A549 (cell line): ENCODE measurements at regions not wholly inside any gene's neighbourhood (a gene's known extent, or its start where the extent isn't known, plus 50 kb on each side); places are given as distances from the start of the nearest gene placed in this dataset.
A peak's percentile ranks its signal among the peaks of the same experiment; 100 is the strongest.

Source experiments
- ATAC-seq, 2 experiments: fragments of 200-7000 bp in 1 of 2; fragments of >200 bp in 1 of 2; cut with Nextera tagmentation in 1 of 2; cut with Tn5 transposase in 1 of 2; 3 replicates each; pipeline versions ENCODE4 v1.8.0 to v1.9.1; 2018 to 2020; ENCODE audit warnings: mild to moderate bottlenecking in 1 of 2, moderate library complexity in 1 of 2
- CTCF ChIA-PET: fragments of 300-600 bp; sonication (Branson Sonifier 250); formaldehyde crosslinking; extraction: SDS; loops from one replicate; lab custom pipeline; 2021; ENCODE audit warnings: antibody characterized with exemption, inconsistent platforms; lab: Yijun Ruan, JAX
- POLR2A ChIA-PET: fragments of 350-600 bp; formaldehyde crosslinking; extraction: SDS; loops from one replicate; lab custom pipeline; 2021; ENCODE audit warnings: antibody characterized with exemption, inconsistent platforms; lab: Yijun Ruan, JAX
- DNase-seq, 2 experiments: peaks; one replicate each; pipeline versions ENCODE4 v3.0.0 to v3.0.0-alpha.2; 2011 to 2016; ENCODE audit warnings: low read depth in 1 of 2, low spot score in 1 of 2
- FAIRE-seq: peaks from 2 replicates; lab custom pipeline; 2011; peaks lifted over from hg19 to GRCh38; lab: Jason Lieb, UNC
- H3K27ac ChIP-seq, 2 experiments: fragments of >200 bp; sonication (Bioruptor Twin); formaldehyde crosslinking; 3 replicates each; pipeline ENCODE4 v1.5.1; 2016 to 2017
- H3K4me1 ChIP-seq: fragments of >200 bp; sonication (Bioruptor Twin); formaldehyde crosslinking; 3 replicates; pipeline ENCODE4 v1.6.1; 2016
- H3K4me2 ChIP-seq: fragments of >200 bp; sonication (Bioruptor Twin); formaldehyde crosslinking; 3 replicates; pipeline ENCODE4 v1.6.1; 2016
- H3K4me3 ChIP-seq: fragments of >200 bp; sonication (Bioruptor Twin); formaldehyde crosslinking; 3 replicates; pipeline ENCODE4 v1.5.1; 2016
- H3K9me3 ChIP-seq: fragments of >200 bp; sonication (Bioruptor Twin); formaldehyde crosslinking; 3 replicates; pipeline ENCODE4 v1.6.1; 2016
- BHLHE40 ChIP-seq: IDR thresholded peaks from 2 replicates; pipeline ENCODE4 v1.6.1; 2012; ENCODE audit warnings: low read depth, low read length, inconsistent platforms
- CBX2 ChIP-seq: fragments of 200-600 bp; sonication (generic); IDR thresholded peaks from 2 replicates; pipeline ENCODE4 v1.6.1; 2016; ENCODE audit warnings: low read depth, mild to moderate bottlenecking, borderline replicate concordance
- CBX8 ChIP-seq: fragments of 200-600 bp; sonication (generic); IDR thresholded peaks from 2 replicates; pipeline ENCODE4 v1.6.1; 2016
- CEBPB ChIP-seq, 2 experiments: fragments of >200 bp in 1 of 2; sonication (Bioruptor Twin) in 1 of 2; formaldehyde crosslinking in 1 of 2; IDR thresholded peaks; 2 replicates each; pipeline ENCODE4 v1.6.1; 2012 to 2016
- CHD2 ChIP-seq: fragments of 150-350 bp; IDR thresholded peaks from 2 replicates; pipeline ENCODE4 v1.6.1; 2014; ENCODE audit warnings: low read length; ENCODE audit not compliant: partially characterized antibody
- EHMT2 ChIP-seq: fragments of 200-600 bp; sonication (generic); IDR thresholded peaks from 2 replicates; pipeline ENCODE4 v1.6.1; 2016; ENCODE audit warnings: antibody characterized with exemption, low read depth, mild to moderate bottlenecking, moderate library complexity
- EP300 ChIP-seq, 2 experiments: fragments of >200 bp; sonication (Bioruptor Twin); formaldehyde crosslinking; IDR thresholded peaks; 2 replicates in 1 of 2; 3 replicates in 1 of 2; pipeline ENCODE4 v1.6.1; 2016 to 2017
- FOSB ChIP-seq: fragments of 250-450 bp; sonication (Bioruptor Pico); IDR thresholded peaks from 2 replicates; pipeline ENCODE4 v1.5.0; 2020; ENCODE audit warnings: mild to moderate bottlenecking, moderate library complexity
- FOXS1 ChIP-seq: fragments of 250-450 bp; sonication (Bioruptor Pico); IDR thresholded peaks from 2 replicates; pipeline ENCODE4 v1.5.0; 2020; ENCODE audit warnings: mild to moderate bottlenecking, moderate library complexity
- KDM1A ChIP-seq: fragments of 200-600 bp; sonication (generic); IDR thresholded peaks from 2 replicates; pipeline ENCODE4 v1.6.1; 2016; ENCODE audit warnings: low read depth, mild to moderate bottlenecking
- MAFK ChIP-seq: fragments of 450-650 bp; IDR thresholded peaks from 2 replicates; pipeline ENCODE4 v1.6.1; 2014; ENCODE audit not compliant: partially characterized antibody
- MAX ChIP-seq: IDR thresholded peaks from 2 replicates; pipeline ENCODE4 v1.6.1; 2012
- MAZ ChIP-seq: fragments of 150-350 bp; IDR thresholded peaks from 2 replicates; pipeline ENCODE4 v1.6.1; 2014; ENCODE audit warnings: antibody characterized with exemption, low read depth, low read length, borderline replicate concordance
- MYC ChIP-seq: IDR thresholded peaks from 2 replicates; pipeline ENCODE4 v1.6.1; 2012; ENCODE audit warnings: mild to moderate bottlenecking, inconsistent platforms, low read length, improper control_type of control experiment, borderline replicate concordance
- NFE2L2 ChIP-seq: fragments of 150-350 bp; conservative IDR thresholded peaks from 2 replicates; pipeline ENCODE4 v1.6.1; 2014; ENCODE audit warnings: low read length
- NPAS2 ChIP-seq: fragments of 250-450 bp; sonication (Bioruptor Pico); IDR thresholded peaks from 2 replicates; pipeline ENCODE4 v1.8.0; 2022; ENCODE audit warnings: mild to moderate bottlenecking, moderate library complexity, borderline replicate concordance
- POLR2AphosphoS2 ChIP-seq: conservative IDR thresholded peaks from 2 replicates; pipeline ENCODE4 v1.6.1; 2012; ENCODE audit warnings: low read length, improper control_type of control experiment, inconsistent platforms
- RARB ChIP-seq: fragments of 250-450 bp; sonication (Bioruptor Pico); IDR thresholded peaks from 2 replicates; pipeline ENCODE4 v1.8.0; 2021; ENCODE audit warnings: mild to moderate bottlenecking, moderate library complexity
- RNF2 ChIP-seq: fragments of 200-600 bp; sonication (generic); IDR thresholded peaks from 2 replicates; pipeline ENCODE4 v1.6.1; 2016; ENCODE audit warnings: low read depth, mild to moderate bottlenecking, antibody characterized with exemption, moderate library complexity, borderline replicate concordance
- SMC3 ChIP-seq: fragments of >200 bp; sonication (Bioruptor Twin); formaldehyde crosslinking; IDR thresholded peaks from 3 replicates; pipeline ENCODE4 v1.6.1; 2018; ENCODE audit warnings: inconsistent platforms
- TFCP2L1 ChIP-seq: fragments of 250-450 bp; sonication (Bioruptor Pico); IDR thresholded peaks from 2 replicates; pipeline ENCODE4 v1.5.0; 2021; ENCODE audit warnings: mild to moderate bottlenecking
- TP53 ChIP-seq: fragments of 250-450 bp; sonication (Bioruptor Pico); IDR thresholded peaks from 2 replicates; pipeline ENCODE4 v1.5.0; 2021; ENCODE audit warnings: mild to moderate bottlenecking, moderate library complexity
- ZC3H11A ChIP-seq: fragments of 450-650 bp; IDR thresholded peaks from 2 replicates; pipeline ENCODE4 v1.6.1; 2014; ENCODE audit warnings: antibody characterized with exemption, mild to moderate bottlenecking
- ZSCAN20 ChIP-seq: fragments of 250-450 bp; sonication (Bioruptor Pico); IDR thresholded peaks from 2 replicates; pipeline ENCODE4 v1.8.0; 2022; ENCODE audit warnings: mild to moderate bottlenecking, moderate library complexity
- WGBS: methylation state at CpG from one replicate; pipeline ENCODE4 v1.1.6; 2017; ENCODE audit errors: missing lambda C conversion rate; 5-methylcytosine and 5-hydroxymethylcytosine counted together
- TF ChIP-seq, protein P1 (sequence below): IDR thresholded peaks from 2 replicates; pipeline ENCODE4 v1.6.1; 2012
- TF ChIP-seq, protein P2 (sequence below): fragments of 250-450 bp; sonication (Bioruptor Pico); IDR thresholded peaks from 2 replicates; pipeline ENCODE4 v1.5.0; 2021; ENCODE audit warnings: mild to moderate bottlenecking, moderate library complexity, borderline replicate concordance
- TF ChIP-seq, protein P3 (sequence below): fragments of 200-600 bp; sonication (generic); IDR thresholded peaks from 2 replicates; pipeline ENCODE4 v1.6.1; 2016; ENCODE audit warnings: antibody characterized with exemption, mild to moderate bottlenecking, moderate library complexity

DNA sequence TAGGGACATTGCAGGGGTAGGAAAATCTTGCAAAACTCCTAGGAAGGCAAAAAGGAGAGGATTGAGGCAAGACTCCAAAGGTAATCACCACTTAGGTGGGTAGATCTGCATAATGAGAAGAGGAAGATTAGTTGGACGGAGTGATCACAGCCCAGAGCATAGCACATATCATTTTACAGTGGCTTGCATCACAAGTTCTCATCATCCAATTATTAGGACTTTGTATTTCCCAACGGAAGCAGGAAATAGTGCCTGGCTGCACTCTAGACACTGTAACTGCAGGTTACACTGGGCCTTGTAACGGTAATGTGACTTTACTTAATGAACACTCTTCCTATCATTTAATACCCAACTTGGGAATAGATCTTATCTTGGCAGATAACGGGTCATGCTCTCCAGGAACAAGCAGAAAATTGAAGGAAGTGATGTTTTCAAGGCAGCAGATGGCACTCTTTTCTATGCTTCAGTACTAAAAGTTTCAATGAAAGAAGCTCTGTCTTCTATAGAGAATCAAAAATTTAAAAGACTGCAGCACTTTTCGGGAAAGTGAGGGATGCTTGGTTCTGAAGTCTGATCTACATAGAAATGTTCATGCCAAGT is 101.9 kb upstream of the KCNMB2 start:
- Histone ChIP-seq H3K27ac (no peak overlapping the region), H3K4me3 (no peak overlapping the region), H3K9me3 (no peaks in the 10 kb centered on the region), H3K4me1 (peaks cover 4% of the 10 kb centered on the region; the same call in 2 of the 3 replicates), H3K4me2 (no peak overlapping the region)
- 0 out of 6 replicates have a peak, but pooled peaks of 1 of the 2 experiments have one; percentile 34 for ATAC-seq
- 15% methylated on average over 5 of the region's 5 CpGs for WGBS
- peak in 1 of 2 experiments; percentile 1 for DNase-seq
- ChIA-PET CTCF (interaction anchor here (0.6 to 3.4 kb wide), 5 partner anchors 9 to 1037 kb away, joined by 3 to 16 read pairs (median 3); no protein-coding TSS in a partner anchor), POLR2A (no interaction called here)
- no peak for FAIRE-seq
- no peak for TF ChIP-seq CEBPB (IDR thresholded peaks at IDR 0.05)
- TF ChIP-seq MAZ: no peak
- TF ChIP-seq TFCP2L1 (CRISPR knock-in tag): no peak
- no peak for TF ChIP-seq ZSCAN20 (CRISPR knock-in tag)
- TF ChIP-seq, protein P1, sequence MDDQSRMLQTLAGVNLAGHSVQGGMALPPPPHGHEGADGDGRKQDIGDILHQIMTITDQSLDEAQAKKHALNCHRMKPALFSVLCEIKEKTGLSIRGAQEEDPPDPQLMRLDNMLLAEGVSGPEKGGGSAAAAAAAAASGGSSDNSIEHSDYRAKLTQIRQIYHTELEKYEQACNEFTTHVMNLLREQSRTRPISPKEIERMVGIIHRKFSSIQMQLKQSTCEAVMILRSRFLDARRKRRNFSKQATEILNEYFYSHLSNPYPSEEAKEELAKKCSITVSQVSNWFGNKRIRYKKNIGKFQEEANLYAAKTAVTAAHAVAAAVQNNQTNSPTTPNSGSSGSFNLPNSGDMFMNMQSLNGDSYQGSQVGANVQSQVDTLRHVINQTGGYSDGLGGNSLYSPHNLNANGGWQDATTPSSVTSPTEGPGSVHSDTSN: no peak
- TF ChIP-seq KDM1A: no peak
- no peak for TF ChIP-seq EHMT2
- no peak for TF ChIP-seq CBX8
- no peak for TF ChIP-seq FOSB
- TF ChIP-seq RNF2: no peak
- TF ChIP-seq POLR2AphosphoS2: no peak
- TF ChIP-seq, protein P2, sequence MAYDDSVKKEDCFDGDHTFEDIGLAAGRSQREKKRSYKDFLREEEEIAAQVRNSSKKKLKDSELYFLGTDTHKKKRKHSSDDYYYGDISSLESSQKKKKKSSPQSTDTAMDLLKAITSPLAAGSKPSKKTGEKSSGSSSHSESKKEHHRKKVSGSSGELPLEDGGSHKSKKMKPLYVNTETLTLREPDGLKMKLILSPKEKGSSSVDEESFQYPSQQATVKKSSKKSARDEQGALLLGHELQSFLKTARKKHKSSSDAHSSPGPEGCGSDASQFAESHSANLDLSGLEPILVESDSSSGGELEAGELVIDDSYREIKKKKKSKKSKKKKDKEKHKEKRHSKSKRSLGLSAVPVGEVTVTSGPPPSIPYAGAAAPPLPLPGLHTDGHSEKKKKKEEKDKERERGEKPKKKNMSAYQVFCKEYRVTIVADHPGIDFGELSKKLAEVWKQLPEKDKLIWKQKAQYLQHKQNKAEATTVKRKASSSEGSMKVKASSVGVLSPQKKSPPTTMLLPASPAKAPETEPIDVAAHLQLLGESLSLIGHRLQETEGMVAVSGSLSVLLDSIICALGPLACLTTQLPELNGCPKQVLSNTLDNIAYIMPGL (CRISPR knock-in tag): no peak
- TF ChIP-seq MYC: no peak
- no peak for TF ChIP-seq NFE2L2

- POLR2A ChIA-PET: no interaction called here
- 77% methylated on average over 5 of the region's 5 CpGs for WGBS
- no peak overlapping the region for H3K27ac ChIP-seq
- H3K9me3 ChIP-seq: no peaks in the 10 kb centered on the region
- TF ChIP-seq FOXS1 (no peak), TP53 (CRISPR knock-in tag) (no peak), MAX (no peak), ZC3H11A (no peak), MAFK (no peak), NPAS2 (CRISPR knock-in tag) (no peak), POLR2AphosphoS2 (no peak), CBX2 (no peak), SMC3 (no peak), BHLHE40 (no peak), RARB (CRISPR knock-in tag) (no peak), EP300 (IDR thresholded peaks at IDR 0.05) (no peak), CHD2 (no peak)
- TF ChIP-seq, protein P3, sequence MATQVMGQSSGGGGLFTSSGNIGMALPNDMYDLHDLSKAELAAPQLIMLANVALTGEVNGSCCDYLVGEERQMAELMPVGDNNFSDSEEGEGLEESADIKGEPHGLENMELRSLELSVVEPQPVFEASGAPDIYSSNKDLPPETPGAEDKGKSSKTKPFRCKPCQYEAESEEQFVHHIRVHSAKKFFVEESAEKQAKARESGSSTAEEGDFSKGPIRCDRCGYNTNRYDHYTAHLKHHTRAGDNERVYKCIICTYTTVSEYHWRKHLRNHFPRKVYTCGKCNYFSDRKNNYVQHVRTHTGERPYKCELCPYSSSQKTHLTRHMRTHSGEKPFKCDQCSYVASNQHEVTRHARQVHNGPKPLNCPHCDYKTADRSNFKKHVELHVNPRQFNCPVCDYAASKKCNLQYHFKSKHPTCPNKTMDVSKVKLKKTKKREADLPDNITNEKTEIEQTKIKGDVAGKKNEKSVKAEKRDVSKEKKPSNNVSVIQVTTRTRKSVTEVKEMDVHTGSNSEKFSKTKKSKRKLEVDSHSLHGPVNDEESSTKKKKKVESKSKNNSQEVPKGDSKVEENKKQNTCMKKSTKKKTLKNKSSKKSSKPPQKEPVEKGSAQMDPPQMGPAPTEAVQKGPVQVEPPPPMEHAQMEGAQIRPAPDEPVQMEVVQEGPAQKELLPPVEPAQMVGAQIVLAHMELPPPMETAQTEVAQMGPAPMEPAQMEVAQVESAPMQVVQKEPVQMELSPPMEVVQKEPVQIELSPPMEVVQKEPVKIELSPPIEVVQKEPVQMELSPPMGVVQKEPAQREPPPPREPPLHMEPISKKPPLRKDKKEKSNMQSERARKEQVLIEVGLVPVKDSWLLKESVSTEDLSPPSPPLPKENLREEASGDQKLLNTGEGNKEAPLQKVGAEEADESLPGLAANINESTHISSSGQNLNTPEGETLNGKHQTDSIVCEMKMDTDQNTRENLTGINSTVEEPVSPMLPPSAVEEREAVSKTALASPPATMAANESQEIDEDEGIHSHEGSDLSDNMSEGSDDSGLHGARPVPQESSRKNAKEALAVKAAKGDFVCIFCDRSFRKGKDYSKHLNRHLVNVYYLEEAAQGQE: no peak
- TF ChIP-seq, protein P1: no peak
- CTCF ChIA-PET: interaction anchor here (1.5 to 3.4 kb wide), 2 partner anchors 14 to 532 kb away, joined by 3 to 16 read pairs; no protein-coding TSS in a partner anchor
- DNase-seq (no peak), FAIRE-seq (no peak), ATAC-seq (no peak)
- H3K4me2 ChIP-seq: no peak overlapping the region
- peaks cover 10% of the 10 kb centered on the region; the same call in 2 of the 3 replicates for H3K4me1 ChIP-seq
- no peak overlapping the region for H3K4me3 ChIP-seq
Measured at GRCh38 chr3:178435575-178435974, 100.7 kb upstream of the KCNMB2 start.
